Left colon (tissue), 2 donors: ENCODE measurements at regions not wholly inside any gene's neighbourhood (a gene's known extent, or its start where the extent isn't known, plus 50 kb on each side); places are given as distances from the start of the nearest gene placed in this dataset.
"Not testable (repeated sequence)": the region's sequence is repeated elsewhere in the genome, so short reads cannot be mapped to it uniquely, and the experiment has no call there.

Experiments
- ATAC-seq: fragments of 200-7000 bp; cut with Tn5 transposase; one replicate; pipeline ENCODE4 v1.9.1; 2020; ENCODE audit warnings: mild to moderate bottlenecking, moderate library complexity
- DNase-seq, 2 donors: peaks; one replicate each; pipeline ENCODE4 v3.0.0-alpha.2; 2020
- intact Hi-C, 2 donors: fragments of 100-400 bp; cut with DNase I in 1 of 2; cut with micrococcal nuclease in 1 of 2; formaldehyde crosslinking; loops; one replicate each; pipeline versions ENCODE4 v1.11.2 to v1.14.0; 2022; cut with DNase I, micrococcal nuclease
- donor health status: DM: no; HTN: no; CAD: no.
- donor health status: DM: yes; HTN: yes; CAD: no.

DNA sequence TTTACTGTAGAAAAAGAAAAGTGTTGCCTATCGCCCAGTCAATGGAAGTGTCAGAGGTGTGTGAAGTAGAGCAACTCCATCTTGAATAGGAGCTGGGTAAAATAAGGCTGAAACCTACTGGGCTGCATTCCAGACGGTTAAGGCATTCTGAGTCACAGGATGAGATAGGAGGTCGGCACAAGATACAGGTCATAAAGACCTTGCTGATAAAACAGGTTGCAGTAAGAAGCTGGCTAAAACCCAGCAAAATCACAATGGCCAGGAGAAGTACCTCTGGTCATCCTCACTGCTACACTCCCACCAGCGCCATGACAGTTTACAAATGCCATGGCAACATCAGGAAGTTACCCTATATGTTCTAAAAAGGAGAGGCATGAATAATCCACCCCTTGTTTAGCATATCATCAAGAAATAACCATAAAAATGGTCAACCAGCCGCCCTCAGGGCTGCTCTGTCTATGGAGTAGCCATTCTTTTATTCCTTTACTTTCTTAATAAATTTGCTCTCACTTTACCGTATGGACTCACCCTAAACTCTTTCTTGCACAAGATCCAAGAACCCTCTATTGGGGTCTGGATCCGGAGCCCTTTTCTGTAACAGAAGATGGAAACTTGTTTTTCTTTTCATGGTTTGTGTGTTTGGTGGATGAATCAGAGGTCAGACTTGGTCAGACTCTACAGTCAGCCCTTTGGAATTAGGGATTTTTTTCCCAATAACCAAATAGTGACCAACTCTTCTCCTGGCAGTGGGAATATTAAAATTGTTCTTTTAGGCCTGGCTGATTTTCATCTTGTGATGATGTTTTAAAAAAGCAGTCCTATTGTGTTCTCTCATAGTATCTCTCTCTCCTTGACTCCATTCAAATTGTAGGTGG lies 252.9 kb upstream of the ACTBL2 start:
- DNase-seq, intact Hi-C loops: not testable (repeated sequence)

GRCh38 chr5:57734296-57734695 lies 251.7 kb upstream of the ACTBL2 start:
- intact Hi-C loops = no loop called here
- ATAC-seq (no peak), DNase-seq (no peak)

More for the DNA sequence above, 252.9 kb upstream of the ACTBL2 start:
- not testable (repeated sequence) for ATAC-seq

- ATAC-seq (no peak), DNase-seq (no peak)
- intact Hi-C loops = no loop called here
Observed at GRCh38 chr5:57727591-57727990, 245.0 kb upstream of the ACTBL2 start.

- DNase-seq (no peak), ATAC-seq (no peak)
- intact Hi-C loops = no loop called here
Observed at GRCh38 chr5:57725658-57726504, 243.3 kb upstream of the ACTBL2 start.

DNA sequence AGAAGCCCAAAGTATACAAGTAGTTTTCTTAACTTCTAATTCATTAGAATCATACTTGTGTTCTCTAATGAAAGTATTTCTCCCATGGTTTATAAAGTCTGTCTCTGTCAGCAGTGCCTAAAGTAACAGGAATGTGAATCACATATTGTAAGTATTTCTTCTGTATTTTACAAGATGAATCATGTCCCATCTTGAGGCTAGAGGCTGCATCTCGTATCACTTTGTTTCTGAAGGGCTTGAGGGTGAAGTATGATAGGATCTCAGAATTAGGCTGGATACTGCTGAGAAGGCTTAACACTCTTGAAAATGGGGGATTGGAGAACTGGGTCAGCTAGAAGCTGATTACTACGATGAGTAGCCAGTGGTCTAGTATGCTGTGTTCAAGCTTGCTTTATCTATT lies 242.2 kb upstream of the ACTBL2 start:
- ATAC-seq = no peak

GRCh38 chr5:57721226-57721625 lies 238.6 kb upstream of the ACTBL2 start:
- DNase-seq (no peak), ATAC-seq (no peak)
- intact Hi-C loops = no loop called here

More for the DNA sequence above, 242.2 kb upstream of the ACTBL2 start:
- DNase-seq = no peak
- intact Hi-C loops = no loop called here

DNA sequence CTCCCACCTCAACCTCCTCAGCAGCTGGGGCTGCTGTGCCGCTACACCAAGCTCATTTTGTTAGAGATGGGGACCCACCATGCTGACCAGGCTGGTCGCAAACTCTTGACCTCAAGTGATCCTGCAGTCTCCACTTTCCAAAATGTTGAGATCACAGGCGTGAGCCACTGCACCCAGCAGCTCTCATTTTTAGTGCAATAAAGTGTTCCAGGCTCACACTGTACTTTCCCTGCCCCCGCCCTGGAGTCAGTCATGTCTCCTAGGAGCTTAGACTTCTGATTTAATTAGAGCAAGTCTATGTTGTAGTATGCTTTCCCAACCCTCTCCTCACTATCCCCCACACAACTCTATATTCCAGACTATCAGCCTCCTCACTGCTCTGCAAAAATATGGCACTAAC lies 238.0 kb upstream of the ACTBL2 start:
- ATAC-seq (no peak), DNase-seq (no peak)
- intact Hi-C loops = no loop called here

DNA sequence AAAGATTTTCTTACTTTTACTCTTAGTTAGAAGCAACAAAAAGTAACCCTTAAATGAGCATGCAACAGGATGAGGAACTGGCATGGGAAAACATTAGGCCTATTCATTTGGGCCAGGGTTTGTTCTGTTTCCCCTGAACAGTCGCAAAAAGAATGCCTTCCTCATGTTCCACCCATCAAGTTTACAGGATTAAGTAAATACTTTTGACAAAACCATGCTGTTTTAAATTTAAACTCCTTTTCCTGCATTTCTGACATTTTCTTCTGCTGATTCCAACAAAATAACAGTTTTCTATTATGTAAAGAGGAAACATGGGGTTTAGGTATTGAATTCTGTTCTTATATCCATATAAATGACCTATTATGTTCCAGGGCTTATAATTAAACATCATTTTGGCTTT lies 236.6 kb upstream of the ACTBL2 start:
- DNase-seq = no peak
- intact Hi-C loops = no loop called here
- ATAC-seq = no peak

DNA sequence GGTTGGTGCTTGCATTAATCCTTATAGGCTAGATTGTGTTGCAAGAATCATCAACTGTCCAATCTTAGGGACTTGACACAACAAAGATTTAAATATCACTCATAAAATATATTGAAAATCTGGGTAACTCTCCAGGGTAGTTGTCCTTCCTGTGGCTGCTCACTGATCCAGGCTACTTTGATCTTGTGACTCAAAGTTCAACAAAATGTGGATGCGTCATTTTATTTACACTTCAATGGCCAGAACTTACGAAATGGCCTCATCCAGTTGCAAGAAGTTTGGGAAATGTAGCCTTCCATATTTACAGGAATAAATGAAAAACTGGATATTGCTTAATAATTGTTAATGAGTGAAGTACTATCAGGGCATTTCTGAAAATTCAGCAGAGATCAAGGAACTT lies 235.5 kb upstream of the ACTBL2 start:
- ATAC-seq = no peak
- intact Hi-C loops = no loop called here
- DNase-seq = no peak

DNA sequence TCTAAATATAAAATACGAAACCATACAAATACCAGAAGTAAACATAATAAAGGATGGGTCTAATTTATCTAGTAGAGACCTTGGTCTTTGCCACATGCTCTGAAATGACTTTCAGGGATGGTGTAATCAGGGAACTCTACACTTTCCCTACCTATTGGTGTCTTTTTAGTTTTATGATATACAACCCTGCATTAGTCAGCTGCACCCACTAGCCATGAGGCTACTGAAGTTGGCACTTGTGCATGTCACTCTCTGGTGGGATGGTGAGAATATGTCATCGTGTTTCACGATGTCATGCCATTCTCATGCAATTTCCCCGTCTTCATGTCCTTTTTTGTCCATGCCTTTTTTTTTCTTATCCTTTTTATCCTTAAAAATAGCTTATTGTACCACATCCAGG lies 234.9 kb upstream of the ACTBL2 start:
- ATAC-seq (no peak), DNase-seq (no peak)
- intact Hi-C loops = no loop called here

- no peak for ATAC-seq
- intact Hi-C loops = no loop called here
- no peak for DNase-seq
Observed at GRCh38 chr5:57716661-57717060, 234.1 kb upstream of the ACTBL2 start.

DNA sequence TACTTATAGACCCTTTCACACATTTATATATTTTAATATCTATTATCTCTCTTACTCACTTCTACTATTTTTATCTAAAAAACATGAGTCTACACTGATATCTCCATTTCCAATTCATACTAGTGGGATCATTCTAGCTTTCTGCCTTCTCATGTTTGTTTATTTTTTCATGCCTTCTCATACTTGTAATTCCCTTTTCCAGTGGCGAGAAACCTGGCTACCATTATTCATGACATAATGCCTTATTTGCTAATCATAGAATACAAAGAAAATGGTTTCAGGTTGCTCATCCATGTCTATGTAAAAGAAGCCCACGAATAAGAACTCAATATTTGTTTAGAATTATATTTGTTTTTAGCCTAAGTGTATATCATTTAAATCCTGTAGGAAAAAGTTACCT lies 232.7 kb upstream of the ACTBL2 start:
- ATAC-seq (no peak), DNase-seq (no peak)
- intact Hi-C loops = no loop called here

- DNase-seq, ATAC-seq, intact Hi-C loops: not testable (repeated sequence)
Observed at GRCh38 chr5:57713535-57713934, 230.9 kb upstream of the ACTBL2 start.

- intact Hi-C loops = no loop called here
- no peak for ATAC-seq
- no peak for DNase-seq
Observed at GRCh38 chr5:57711946-57712345, 229.3 kb upstream of the ACTBL2 start.

DNA sequence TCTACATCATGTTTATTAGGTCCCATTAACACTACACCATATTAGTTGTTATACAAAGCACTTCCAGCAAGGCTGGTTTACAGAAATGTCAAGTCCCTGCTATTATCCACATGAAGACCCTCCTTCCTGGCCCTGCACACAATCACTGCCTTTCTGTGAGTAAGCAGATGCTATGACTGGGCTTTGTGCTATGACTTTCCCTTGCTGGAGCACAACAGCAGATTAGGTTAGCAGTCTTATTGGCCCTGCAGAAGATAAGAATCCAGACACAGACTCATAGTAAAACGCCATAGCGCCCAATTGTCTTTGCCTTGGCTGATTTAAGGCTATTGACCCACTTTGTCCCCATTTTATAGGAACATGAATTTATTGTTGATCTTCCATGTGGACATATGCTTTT lies 228.9 kb upstream of the ACTBL2 start:
- no peak for DNase-seq
- intact Hi-C loops = no loop called here
- ATAC-seq = no peak

DNA sequence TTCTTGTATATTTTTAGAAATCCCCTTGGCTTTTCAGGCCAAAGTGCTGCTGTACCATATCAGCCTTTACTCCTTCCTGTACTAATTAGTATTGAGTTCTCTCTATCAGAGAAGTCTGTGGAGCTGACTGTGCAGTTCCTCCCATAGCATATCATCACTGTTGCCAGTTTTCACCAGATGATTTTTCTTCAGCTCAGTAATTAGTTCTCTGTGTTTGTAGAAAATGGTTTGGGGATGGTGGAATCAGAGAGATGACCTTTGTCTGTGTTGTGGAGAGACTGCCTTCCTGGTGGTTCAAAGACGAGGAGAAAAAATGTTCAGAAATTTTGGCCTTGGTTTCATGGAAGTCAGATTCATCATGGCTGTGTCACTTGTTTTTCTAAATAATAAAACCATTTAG lies 227.5 kb upstream of the ACTBL2 start:
- DNase-seq = no peak
- no peak for ATAC-seq
- intact Hi-C loops = no loop called here

- ATAC-seq = no peak
- no peak for DNase-seq
- intact Hi-C loops = no loop called here
Observed at GRCh38 chr5:57705769-57706168, 223.2 kb upstream of the ACTBL2 start.

GRCh38 chr5:57703721-57704120 lies 221.1 kb upstream of the ACTBL2 start:
- no peak for DNase-seq
- no peak for ATAC-seq
- intact Hi-C loops = no loop called here

GRCh38 chr5:57700484-57700883 lies 217.9 kb upstream of the ACTBL2 start:
- intact Hi-C loops = no loop called here
- ATAC-seq (no peak), DNase-seq (no peak)

GRCh38 chr5:57700072-57700471 lies 217.5 kb upstream of the ACTBL2 start:
- ATAC-seq = no peak
- no peak for DNase-seq
- intact Hi-C loops = no loop called here
